ENCODE measurements at regions not wholly inside any gene's neighbourhood (a gene's known extent, or its start where the extent isn't known, plus 50 kb on each side); places are given as distances from the start of the nearest gene placed in this dataset.

GRCh38 chr1:72896256-72896655 is 613.9 kb upstream of the NEGR1 start:
- H3K36me3 Mint-ChIP-seq, result no peaks in the 10 kb centered on the region
- H3K4me1 Mint-ChIP-seq (ENCODE audit: low read depth), result no peaks in the 10 kb centered on the region
- no peak overlapping the region for H3K27ac Mint-ChIP-seq
- no peaks in the 10 kb centered on the region for H3K27me3 Mint-ChIP-seq
- CTCF ChIA-PET, result no interaction called here
- H3K9me3 Mint-ChIP-seq, result peaks cover 4% of the 10 kb centered on the region
- no peak for DNase-seq
- no peak overlapping the region for H3K4me3 Mint-ChIP-seq
- POLR2A ChIA-PET, result no interaction called here
- intact Hi-C loops (cut with micrococcal nuclease), result no loop called here

- H3K4me3 Mint-ChIP-seq, result no peak overlapping the region
- H3K36me3 Mint-ChIP-seq, result no peaks in the 10 kb centered on the region
- H3K4me1 Mint-ChIP-seq (ENCODE audit: low read depth), result no peaks in the 10 kb centered on the region
- H3K27ac Mint-ChIP-seq, result no peak overlapping the region
- DNase-seq, result no peak
- peaks cover 4% of the 10 kb centered on the region for H3K9me3 Mint-ChIP-seq
- no peaks in the 10 kb centered on the region for H3K27me3 Mint-ChIP-seq
- ChIA-PET POLR2A (no interaction called here), CTCF (no interaction called here)
- intact Hi-C loops (cut with micrococcal nuclease), result no loop called here
These were observed 610.1 kb upstream of the NEGR1 start for GRCh38 chr1:72892461-72892860.

- Mint-ChIP-seq H3K4me1 (ENCODE audit: low read depth) (no peaks in the 10 kb centered on the region), H3K9me3 (peaks cover 4% of the 10 kb centered on the region), H3K36me3 (no peaks in the 10 kb centered on the region), H3K27ac (no peak overlapping the region), H3K27me3 (no peaks in the 10 kb centered on the region), H3K4me3 (no peak overlapping the region)
- POLR2A ChIA-PET, result no interaction called here
- CTCF ChIA-PET, result no interaction called here
- intact Hi-C loops (cut with micrococcal nuclease), result no loop called here
- DNase-seq, result no peak
These were observed 609.6 kb upstream of the NEGR1 start for GRCh38 chr1:72891976-72892375.

GRCh38 chr1:72885841-72886240 is 603.5 kb upstream of the NEGR1 start:
- Mint-ChIP-seq H3K9me3 (peaks cover 10% of the 10 kb centered on the region), H3K4me3 (no peak overlapping the region), H3K27me3 (no peaks in the 10 kb centered on the region), H3K4me1 (ENCODE audit: low read depth) (no peaks in the 10 kb centered on the region), H3K27ac (no peak overlapping the region), H3K36me3 (no peaks in the 10 kb centered on the region)
- intact Hi-C loops (cut with micrococcal nuclease), result no loop called here
- CTCF ChIA-PET, result interaction anchor here (0.7 kb wide), 1 partner anchor 232 kb away, joined by 4 read pairs; no protein-coding TSS in a partner anchor
- no peak for DNase-seq
- POLR2A ChIA-PET, result no interaction called here

- Mint-ChIP-seq H3K4me3 (no peak overlapping the region), H3K27me3 (no peaks in the 10 kb centered on the region), H3K36me3 (no peaks in the 10 kb centered on the region), H3K27ac (no peak overlapping the region), H3K9me3 (peaks cover 10% of the 10 kb centered on the region), H3K4me1 (ENCODE audit: low read depth) (no peaks in the 10 kb centered on the region)
- intact Hi-C loops (cut with micrococcal nuclease), result no loop called here
- CTCF ChIA-PET, result interaction anchor here (0.7 kb wide), 1 partner anchor 233 kb away, joined by 4 read pairs; no protein-coding TSS in a partner anchor
- POLR2A ChIA-PET, result no interaction called here
- no peak for DNase-seq
These were observed 602.7 kb upstream of the NEGR1 start for GRCh38 chr1:72885017-72885416.

GRCh38 chr1:72869873-72870272 is 587.5 kb upstream of the NEGR1 start:
- Mint-ChIP-seq H3K27ac (no peak overlapping the region), H3K9me3 (peaks cover 9% of the 10 kb centered on the region), H3K27me3 (no peaks in the 10 kb centered on the region), H3K4me3 (no peak overlapping the region), H3K4me1 (ENCODE audit: low read depth) (no peaks in the 10 kb centered on the region), H3K36me3 (no peaks in the 10 kb centered on the region)
- POLR2A ChIA-PET, result no interaction called here
- intact Hi-C loops (cut with micrococcal nuclease), result no loop called here
- CTCF ChIA-PET, result no interaction called here
- no peak for DNase-seq

GRCh38 chr1:72869441-72869840 is 587.1 kb upstream of the NEGR1 start:
- no peak for DNase-seq

GRCh38 chr1:72851597-72851996 is 569.3 kb upstream of the NEGR1 start:
- no peak overlapping the region for H3K4me3 Mint-ChIP-seq
- POLR2A ChIA-PET, result no interaction called here
- H3K27ac Mint-ChIP-seq, result no peak overlapping the region
- intact Hi-C loops (cut with micrococcal nuclease), result no loop called here
- H3K27me3 Mint-ChIP-seq, result no peaks in the 10 kb centered on the region
- peaks cover 2% of the 10 kb centered on the region for H3K9me3 Mint-ChIP-seq
- no peaks in the 10 kb centered on the region for H3K4me1 Mint-ChIP-seq (ENCODE audit: low read depth)
- CTCF ChIA-PET, result no interaction called here
- no peaks in the 10 kb centered on the region for H3K36me3 Mint-ChIP-seq
- no peak for DNase-seq

More at GRCh38 chr1:72869441-72869840, 587.1 kb upstream of the NEGR1 start:
- no peaks in the 10 kb centered on the region for H3K27me3 Mint-ChIP-seq
- no peaks in the 10 kb centered on the region for H3K36me3 Mint-ChIP-seq
- CTCF ChIA-PET, result no interaction called here
- H3K9me3 Mint-ChIP-seq, result peaks cover 9% of the 10 kb centered on the region
- POLR2A ChIA-PET, result no interaction called here
- no peaks in the 10 kb centered on the region for H3K4me1 Mint-ChIP-seq (ENCODE audit: low read depth)
- H3K27ac Mint-ChIP-seq, result no peak overlapping the region
- intact Hi-C loops (cut with micrococcal nuclease), result no loop called here
- no peak overlapping the region for H3K4me3 Mint-ChIP-seq

- ChIA-PET CTCF (no interaction called here), POLR2A (no interaction called here)
- Mint-ChIP-seq H3K4me1 (ENCODE audit: low read depth) (no peaks in the 10 kb centered on the region), H3K36me3 (no peaks in the 10 kb centered on the region), H3K27ac (no peak overlapping the region), H3K9me3 (peaks cover 7% of the 10 kb centered on the region), H3K4me3 (no peak overlapping the region), H3K27me3 (no peaks in the 10 kb centered on the region)
- DNase-seq, result no peak
- intact Hi-C loops (cut with micrococcal nuclease), result no loop called here
These were observed 566.7 kb upstream of the NEGR1 start for GRCh38 chr1:72848997-72849396.

- H3K36me3 Mint-ChIP-seq, result no peaks in the 10 kb centered on the region
- intact Hi-C loops (cut with micrococcal nuclease), result no loop called here
- H3K9me3 Mint-ChIP-seq, result peaks cover 11% of the 10 kb centered on the region
- no peaks in the 10 kb centered on the region for H3K27me3 Mint-ChIP-seq
- H3K27ac Mint-ChIP-seq, result no peak overlapping the region
- ChIA-PET CTCF (no interaction called here), POLR2A (no interaction called here)
- H3K4me3 Mint-ChIP-seq, result no peak overlapping the region
- no peak for DNase-seq
- H3K4me1 Mint-ChIP-seq (ENCODE audit: low read depth), result no peaks in the 10 kb centered on the region
These were observed 565.3 kb upstream of the NEGR1 start for GRCh38 chr1:72847651-72848050.

- H3K9me3 Mint-ChIP-seq, result peaks cover 13% of the 10 kb centered on the region
- H3K4me1 Mint-ChIP-seq (ENCODE audit: low read depth), result no peaks in the 10 kb centered on the region
- H3K4me3 Mint-ChIP-seq, result no peak overlapping the region
- no peak for DNase-seq
- intact Hi-C loops (cut with micrococcal nuclease), result no loop called here
- no peak overlapping the region for H3K27ac Mint-ChIP-seq
- ChIA-PET CTCF (no interaction called here), POLR2A (no interaction called here)
- H3K36me3 Mint-ChIP-seq, result no peaks in the 10 kb centered on the region
- no peaks in the 10 kb centered on the region for H3K27me3 Mint-ChIP-seq
These were observed 564.3 kb upstream of the NEGR1 start for GRCh38 chr1:72846476-72847278.

GRCh38 chr1:72845981-72846380 is 563.6 kb upstream of the NEGR1 start:
- Mint-ChIP-seq H3K27me3 (no peaks in the 10 kb centered on the region), H3K27ac (no peak overlapping the region), H3K9me3 (peaks cover 18% of the 10 kb centered on the region), H3K4me1 (ENCODE audit: low read depth) (no peaks in the 10 kb centered on the region), H3K4me3 (no peak overlapping the region), H3K36me3 (no peaks in the 10 kb centered on the region)
- DNase-seq, result no peak
- ChIA-PET CTCF (no interaction called here), POLR2A (no interaction called here)
- intact Hi-C loops (cut with micrococcal nuclease), result no loop called here

- Mint-ChIP-seq H3K27ac (no peak overlapping the region), H3K9me3 (peaks cover 20% of the 10 kb centered on the region), H3K27me3 (no peaks in the 10 kb centered on the region), H3K4me1 (ENCODE audit: low read depth) (no peaks in the 10 kb centered on the region), H3K36me3 (no peaks in the 10 kb centered on the region), H3K4me3 (no peak overlapping the region)
- no peak for DNase-seq
- POLR2A ChIA-PET, result no interaction called here
- intact Hi-C loops (cut with micrococcal nuclease), result no loop called here
- CTCF ChIA-PET, result no interaction called here
These were observed 563.0 kb upstream of the NEGR1 start for GRCh38 chr1:72845381-72845780.

Measured in activated CD4-positive, alpha-beta memory T cell treated with anti-CD3 and anti-CD28 coated beads for 36 hours (primary cell).